Bone marrow (tissue), 2 donors: ENCODE measurements at regions not wholly inside any gene's neighbourhood (a gene's known extent, or its start where the extent isn't known, plus 50 kb on each side); places are given as distances from the start of the nearest gene placed in this dataset.
A peak's percentile ranks its signal among the peaks of the same experiment; 100 is the strongest.
"Not testable (repeated sequence)": the region's sequence is repeated elsewhere in the genome, so short reads cannot be mapped to it uniquely, and the experiment has no call there.

ENCODE experiments used
- DNase-seq, 2 donors: peaks; one replicate each; lab custom pipeline; 2025; lab: John Stamatoyannopoulos, UW

- DNase-seq = no peak
Observed at GRCh38 chr7:94174375-94174774, 170.2 kb upstream of the BET1 start.

GRCh38 chr7:94174956-94175355 lies 170.8 kb upstream of the BET1 start:
- DNase-seq = no peak

- DNase-seq = no peak
Observed at GRCh38 chr7:94176694-94177200, 172.6 kb upstream of the BET1 start.

DNA sequence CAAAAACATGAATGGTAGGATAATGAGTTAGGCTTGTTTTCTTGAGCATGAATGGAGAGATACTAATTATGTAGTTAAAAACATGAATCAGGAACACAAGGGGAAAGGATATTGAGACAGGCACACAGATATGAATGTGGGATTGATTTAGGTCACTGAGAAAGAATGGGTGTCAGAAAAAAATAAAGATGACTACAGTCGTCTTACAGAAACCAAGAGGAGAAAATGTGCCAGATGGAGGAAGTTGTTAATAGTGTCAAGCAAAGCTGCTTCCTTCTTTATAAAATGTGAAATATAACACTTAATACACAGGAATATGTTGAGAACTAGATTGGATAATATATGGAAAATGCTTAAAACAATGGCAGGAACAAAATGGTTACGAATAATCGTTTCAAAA lies 173.3 kb upstream of the BET1 start:
- DNase-seq = peak in 1 of 2 donors; percentile 22

- no peak for DNase-seq
Observed at GRCh38 chr7:94178230-94178629, 174.1 kb upstream of the BET1 start.

GRCh38 chr7:94179466-94179865 lies 175.3 kb upstream of the BET1 start:
- DNase-seq = no peak

DNA sequence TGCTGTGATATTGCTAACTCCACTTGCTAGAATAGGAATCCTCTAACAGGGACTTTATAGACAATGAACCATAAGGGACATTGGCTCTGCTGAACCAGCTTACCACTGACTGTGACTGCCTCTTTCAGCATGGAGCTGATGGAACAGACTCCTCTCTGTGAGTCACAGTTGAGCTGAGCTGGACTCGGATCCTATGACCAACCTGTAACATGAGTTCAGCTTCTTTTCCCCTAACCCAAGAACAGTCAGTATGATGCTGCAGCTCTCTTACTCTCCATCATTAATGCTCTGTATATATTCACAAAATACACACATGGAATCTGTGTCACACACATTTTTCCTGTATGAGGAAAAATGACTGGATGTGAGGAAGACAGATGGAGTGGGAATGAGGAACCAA lies 177.9 kb upstream of the BET1 start:
- DNase-seq = no peak

- DNase-seq = no peak
Observed at GRCh38 chr7:94182721-94183120, 178.6 kb upstream of the BET1 start.

DNA sequence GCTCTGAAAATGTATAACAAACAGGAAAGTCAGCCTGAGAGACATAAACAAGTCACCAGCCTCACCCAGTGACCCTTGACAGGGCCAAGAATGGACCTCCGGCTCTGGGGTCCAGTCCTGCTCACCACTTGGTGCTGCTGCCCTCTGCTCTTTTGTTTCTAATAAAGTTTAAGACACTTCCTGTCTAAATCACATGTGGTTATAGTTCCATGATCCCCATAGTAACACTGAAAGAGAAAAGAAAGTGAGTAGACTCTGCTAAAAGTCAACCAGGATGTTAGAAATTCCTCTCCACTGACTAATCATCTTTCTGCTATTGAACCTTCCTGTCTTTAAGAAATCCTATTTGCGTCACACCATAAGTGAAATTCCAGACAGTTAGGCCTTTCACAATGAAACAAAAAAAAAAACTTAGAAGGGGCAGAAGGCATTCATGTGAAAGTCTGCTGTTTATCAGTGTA lies 179.2 kb upstream of the BET1 start:
- DNase-seq = no peak

- DNase-seq = no peak
Observed at GRCh38 chr7:94183891-94184290, 179.7 kb upstream of the BET1 start.

DNA sequence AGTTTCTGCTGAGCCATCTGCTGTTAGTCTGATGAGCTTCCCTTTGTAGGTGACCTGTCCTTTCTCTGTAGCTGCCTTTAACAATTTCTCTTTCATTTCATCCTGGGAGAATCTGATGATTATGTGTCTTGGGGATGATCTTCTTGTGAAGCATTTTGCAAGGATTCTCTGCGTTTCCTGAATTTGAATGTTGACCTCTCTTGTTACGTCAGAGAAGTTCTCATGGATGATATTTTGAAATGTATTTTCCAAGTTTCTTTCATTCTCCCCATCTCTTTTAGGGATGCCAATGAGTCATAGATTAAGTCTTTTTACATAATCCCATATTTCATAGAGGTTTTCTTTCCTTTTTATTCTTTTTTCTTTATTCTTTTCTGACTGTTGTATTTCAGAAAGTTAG lies 184.2 kb upstream of the BET1 start:
- no peak for DNase-seq

DNA sequence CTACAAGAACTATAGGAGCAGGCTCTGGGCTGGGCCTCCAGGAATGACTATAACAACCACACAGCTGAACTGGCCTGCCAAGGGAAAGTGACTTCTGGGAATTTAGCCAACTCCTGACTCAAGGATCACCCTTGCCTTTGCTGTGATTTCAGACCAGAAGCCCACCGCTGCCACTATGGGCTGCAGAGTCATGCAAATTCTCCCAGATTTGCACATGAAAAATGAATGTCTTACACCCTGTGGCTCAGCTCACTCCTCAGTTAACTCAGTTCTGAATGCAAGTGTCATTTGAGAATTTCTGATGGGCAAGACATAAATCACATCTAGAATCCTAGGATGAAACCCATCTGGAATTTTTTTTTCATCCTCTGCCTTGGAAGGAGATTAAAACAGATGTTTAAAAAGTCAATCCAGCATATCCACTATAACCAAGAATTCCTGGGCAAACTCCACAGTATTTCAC lies 186.5 kb upstream of the BET1 start:
- DNase-seq = no peak

DNA sequence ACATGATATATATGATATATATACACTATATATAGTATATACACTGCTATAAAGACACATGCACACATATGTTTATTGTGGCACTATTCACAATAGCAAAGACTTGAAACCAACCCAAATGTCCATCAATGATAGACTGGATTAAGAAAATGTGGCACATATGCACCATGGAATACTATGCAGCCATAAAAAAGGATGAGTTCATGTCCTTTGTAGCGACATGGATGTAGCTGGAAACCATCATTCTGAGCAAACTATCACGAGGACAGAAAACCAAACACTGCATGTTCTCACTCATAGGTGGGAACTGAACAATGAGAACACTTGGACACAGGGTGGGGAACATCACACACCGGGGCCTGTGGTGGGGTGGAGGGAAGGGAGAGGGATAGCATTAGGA lies 190.3 kb upstream of the BET1 start:
- DNase-seq = not testable (repeated sequence)

GRCh38 chr7:94195201-94195600 lies 191.0 kb upstream of the BET1 start:
- DNase-seq = no peak

- DNase-seq = no peak
Observed at GRCh38 chr7:94195813-94196212, 191.7 kb upstream of the BET1 start.

DNA sequence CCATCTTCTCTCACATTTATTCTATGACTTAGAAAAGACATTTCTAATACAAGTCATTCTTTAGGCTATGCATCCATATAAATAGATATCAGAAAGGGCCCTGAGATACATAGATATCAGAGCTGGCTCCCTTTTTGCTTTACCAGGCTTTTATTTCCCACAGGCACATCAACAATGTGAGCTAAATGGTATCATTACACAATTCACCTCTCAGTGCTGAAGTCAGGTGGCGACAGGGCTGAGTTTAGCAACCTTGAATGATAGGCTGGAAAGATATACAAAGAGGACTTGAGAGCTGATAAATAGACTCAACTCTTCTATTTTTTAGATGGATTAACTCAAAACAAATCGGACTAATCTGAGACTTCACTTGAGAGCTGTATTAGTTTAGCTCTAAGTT lies 189.2 kb upstream of the COL1A2 start:
- DNase-seq = no peak

- no peak for DNase-seq
Observed at GRCh38 chr7:94206295-94206694, 188.4 kb upstream of the COL1A2 start.

DNA sequence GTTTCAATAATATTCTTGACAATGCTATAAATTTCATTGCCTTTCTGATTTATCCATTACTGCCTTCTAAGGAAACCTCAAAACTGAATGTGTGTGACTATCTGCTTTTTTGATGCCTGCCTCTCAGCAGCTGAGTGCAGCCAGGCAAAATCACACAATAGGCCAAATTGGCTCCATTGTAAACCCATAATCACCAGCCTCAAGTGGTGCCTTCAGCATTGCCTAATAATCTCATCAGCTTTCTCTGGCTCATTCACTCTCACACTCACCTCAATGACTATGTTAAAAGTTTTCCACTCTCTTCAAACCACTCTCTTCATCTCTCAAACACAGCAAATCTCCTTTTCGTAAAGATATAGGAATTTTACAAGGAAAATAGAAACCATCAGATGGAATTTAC lies 182.5 kb upstream of the COL1A2 start:
- DNase-seq = no peak

DNA sequence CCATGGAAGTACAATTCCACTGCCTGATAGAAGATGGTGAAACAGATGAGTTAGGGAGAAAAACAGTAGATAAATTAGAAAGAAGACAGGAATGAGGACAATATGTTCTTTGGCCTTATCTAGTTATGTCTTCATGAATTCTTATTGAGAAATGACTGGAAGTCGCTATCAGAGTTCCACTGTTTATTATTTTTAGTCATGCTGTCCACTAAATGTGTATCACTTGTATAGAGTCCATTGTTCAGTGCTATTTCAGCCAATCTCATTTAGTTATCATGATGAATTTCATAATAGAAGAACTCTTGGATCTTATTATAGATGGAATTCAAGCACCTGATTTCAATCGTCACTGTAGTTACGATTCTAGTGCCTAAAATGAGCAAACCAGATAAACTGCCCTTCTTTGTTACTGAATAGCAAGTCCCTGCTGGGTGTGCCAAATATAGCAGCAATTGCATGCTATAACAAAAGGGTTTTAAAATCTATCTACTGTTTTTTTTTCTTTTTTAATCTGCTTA lies 177.7 kb upstream of the COL1A2 start:
- DNase-seq = no peak

DNA sequence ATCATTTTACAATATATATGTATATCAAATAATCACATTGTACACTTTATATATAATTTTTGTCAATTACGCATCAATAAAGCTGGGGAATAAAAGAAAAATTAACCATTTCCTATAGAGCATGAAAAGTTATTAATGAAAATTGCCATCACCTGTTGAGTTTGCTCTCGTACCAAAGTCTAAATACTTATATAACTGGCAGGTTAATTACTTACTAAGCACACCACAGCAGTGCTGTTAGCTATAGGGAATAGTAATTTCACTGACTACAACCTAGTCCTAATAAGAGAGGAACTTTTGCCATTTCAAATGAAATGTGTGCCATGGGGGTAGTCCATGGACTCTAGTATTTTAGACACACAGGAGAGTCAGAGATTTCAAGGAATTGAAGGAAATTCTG lies 176.9 kb upstream of the COL1A2 start:
- DNase-seq = no peak

GRCh38 chr7:94222516-94222915 lies 172.2 kb upstream of the COL1A2 start:
- no peak for DNase-seq

- no peak for DNase-seq
Observed at GRCh38 chr7:94223375-94224084, 171.2 kb upstream of the COL1A2 start.

- DNase-seq = no peak
Observed at GRCh38 chr7:94228223-94228622, 166.5 kb upstream of the COL1A2 start.

GRCh38 chr7:94228678-94229077 lies 166.0 kb upstream of the COL1A2 start:
- DNase-seq = no peak
